GM19468 (cell line): ENCODE measurements at regions not wholly inside any gene's neighbourhood (a gene's known extent, or its start where the extent isn't known, plus 50 kb on each side); places are given as distances from the start of the nearest gene placed in this dataset.

Experiments used
- ATAC-seq: cut with Tn5 transposase; IDR thresholded peaks from one replicate; pipeline ENCODE4 v1.9.1; 2021; ENCODE audit warnings: mild to moderate bottlenecking, moderate library complexity, moderate number of reproducible peaks; ENCODE audit not compliant: unreplicated experiment; ENCODE audit errors: extremely low read depth

GRCh38 chr13:68124437-68125086 lies 894.4 kb upstream of the PCDH9 start:
- ATAC-seq = no peak

- no peak for ATAC-seq
Observed at GRCh38 chr13:68110178-68110768, 880.1 kb upstream of the PCDH9 start.

- ATAC-seq = no peak
Observed at GRCh38 chr13:68107667-68108066, 877.5 kb upstream of the PCDH9 start.

- ATAC-seq = no peak
Observed at GRCh38 chr13:68099631-68100030, 869.5 kb upstream of the PCDH9 start.

- ATAC-seq = no peak
Observed at GRCh38 chr13:68081061-68081460, 850.9 kb upstream of the PCDH9 start.

- ATAC-seq = no peak
Observed at GRCh38 chr13:68078874-68079273, 848.7 kb upstream of the PCDH9 start.

GRCh38 chr13:68078469-68078868 lies 848.3 kb upstream of the PCDH9 start:
- ATAC-seq = no peak

GRCh38 chr13:68076046-68076445 lies 845.9 kb upstream of the PCDH9 start:
- ATAC-seq = no peak

- ATAC-seq = no peak
Observed at GRCh38 chr13:68066879-68067513, 836.9 kb upstream of the PCDH9 start.

GRCh38 chr13:68064001-68064770 lies 834.0 kb upstream of the PCDH9 start:
- ATAC-seq = no peak

- ATAC-seq = no peak
Observed at GRCh38 chr13:68063181-68063580, 833.0 kb upstream of the PCDH9 start.

GRCh38 chr13:68057836-68058235 lies 827.7 kb upstream of the PCDH9 start:
- no peak for ATAC-seq

- no peak for ATAC-seq
Observed at GRCh38 chr13:68056816-68057710, 826.9 kb upstream of the PCDH9 start.

- ATAC-seq = no peak
Observed at GRCh38 chr13:68051910-68052309, 821.8 kb upstream of the PCDH9 start.

GRCh38 chr13:68050761-68051160 lies 820.6 kb upstream of the PCDH9 start:
- no peak for ATAC-seq

GRCh38 chr13:68048802-68049359 lies 818.7 kb upstream of the PCDH9 start:
- ATAC-seq = no peak

- no peak for ATAC-seq
Observed at GRCh38 chr13:68047889-68048288, 817.8 kb upstream of the PCDH9 start.

GRCh38 chr13:68046903-68047302 lies 816.8 kb upstream of the PCDH9 start:
- ATAC-seq = no peak

- peak; percentile 55 for ATAC-seq
Observed at GRCh38 chr13:68030152-68030809, 800.1 kb upstream of the PCDH9 start.
